GM12878 (cell line): ENCODE measurements at regions not wholly inside any gene's neighbourhood (a gene's known extent, or its start where the extent isn't known, plus 50 kb on each side); places are given as distances from the start of the nearest gene placed in this dataset.

Source experiments
- BMI1 ChIP-seq: fragments of 450-650 bp; IDR thresholded peaks from 2 replicates; pipeline ENCODE4 v1.6.1; 2016; ENCODE audit warnings: mild to moderate bottlenecking, moderate library complexity, borderline replicate concordance
- EZH2 ChIP-seq: IDR thresholded peaks from 2 replicates; pipeline ENCODE4 v1.6.1; 2012; ENCODE audit warnings: low read depth, mild to moderate bottlenecking, control low read depth, inconsistent platforms, low read length, borderline replicate concordance; ENCODE audit not compliant: control insufficient read depth
- FOXM1 ChIP-seq: IDR thresholded peaks from 2 replicates; pipeline ENCODE4 v1.6.1; 2012; ENCODE audit warnings: low read depth, mild to moderate bottlenecking, inconsistent platforms, low read length, moderate library complexity
- MYC ChIP-seq: IDR thresholded peaks from 2 replicates; pipeline ENCODE4 v1.6.1; 2011; ENCODE audit warnings: mild to moderate bottlenecking, low read length, moderate library complexity, inconsistent platforms; ENCODE audit not compliant: insufficient read depth, insufficient replicate concordance, insufficient read length, severe bottlenecking
- NFYB ChIP-seq: IDR thresholded peaks from 2 replicates; pipeline ENCODE4 v1.6.1; 2011; ENCODE audit warnings: low read depth, mild to moderate bottlenecking, low read length, improper control_type of control experiment, moderate library complexity; ENCODE audit not compliant: insufficient read depth
- NR2C2 ChIP-seq: IDR thresholded peaks from 2 replicates; pipeline ENCODE4 v1.6.1; 2011; ENCODE audit warnings: borderline replicate concordance, low read depth; ENCODE audit not compliant: control insufficient read depth, insufficient read length
- TF ChIP-seq, protein P1 (sequence below), 3 experiments: IDR thresholded peaks in 2 of 3; conservative IDR thresholded peaks in 1 of 3; 2 replicates each; pipeline ENCODE4 v1.5.1; 2011; ENCODE audit warnings: low read depth in 3 of 3, low read length in 3 of 3, mild to moderate bottlenecking in 3 of 3, control low read depth in 2 of 3, moderate library complexity in 2 of 3, inconsistent platforms in 1 of 3, mixed read lengths in 1 of 3; ENCODE audit not compliant: control insufficient read depth in 2 of 3, insufficient read depth in 1 of 3; ENCODE audit errors: extremely low read depth in 1 of 3
- TF ChIP-seq, protein P2 (sequence below): fragments of 450-650 bp; IDR thresholded peaks from 2 replicates; pipeline ENCODE4 v1.6.1; 2017; ENCODE audit warnings: mild to moderate bottlenecking
- TF ChIP-seq, protein P3 (sequence below): fragments of 450-650 bp; conservative IDR thresholded peaks from 2 replicates; pipeline ENCODE4 v1.6.1; 2017; ENCODE audit warnings: mild to moderate bottlenecking, moderate library complexity

DNA sequence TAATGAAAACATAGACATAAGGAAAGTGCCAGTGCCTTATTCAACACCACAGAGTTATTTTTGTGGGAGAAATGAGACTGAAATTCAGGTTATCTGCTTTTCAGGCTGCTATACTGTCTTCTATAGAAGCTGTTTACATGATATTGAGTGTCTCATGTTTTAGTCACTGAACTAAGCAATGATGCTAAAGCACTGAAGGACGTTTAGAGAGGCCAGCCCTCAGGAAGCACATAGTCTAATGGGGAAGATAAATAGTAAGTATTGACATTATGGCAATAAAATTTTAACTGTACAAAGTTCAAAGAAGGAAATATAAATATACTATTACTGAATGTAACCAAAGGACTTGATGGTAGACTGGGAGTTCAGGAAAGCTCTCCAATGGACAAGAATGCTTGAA, 186.4 kb upstream of the ZC3H15 start:
- TF ChIP-seq, protein P1, sequence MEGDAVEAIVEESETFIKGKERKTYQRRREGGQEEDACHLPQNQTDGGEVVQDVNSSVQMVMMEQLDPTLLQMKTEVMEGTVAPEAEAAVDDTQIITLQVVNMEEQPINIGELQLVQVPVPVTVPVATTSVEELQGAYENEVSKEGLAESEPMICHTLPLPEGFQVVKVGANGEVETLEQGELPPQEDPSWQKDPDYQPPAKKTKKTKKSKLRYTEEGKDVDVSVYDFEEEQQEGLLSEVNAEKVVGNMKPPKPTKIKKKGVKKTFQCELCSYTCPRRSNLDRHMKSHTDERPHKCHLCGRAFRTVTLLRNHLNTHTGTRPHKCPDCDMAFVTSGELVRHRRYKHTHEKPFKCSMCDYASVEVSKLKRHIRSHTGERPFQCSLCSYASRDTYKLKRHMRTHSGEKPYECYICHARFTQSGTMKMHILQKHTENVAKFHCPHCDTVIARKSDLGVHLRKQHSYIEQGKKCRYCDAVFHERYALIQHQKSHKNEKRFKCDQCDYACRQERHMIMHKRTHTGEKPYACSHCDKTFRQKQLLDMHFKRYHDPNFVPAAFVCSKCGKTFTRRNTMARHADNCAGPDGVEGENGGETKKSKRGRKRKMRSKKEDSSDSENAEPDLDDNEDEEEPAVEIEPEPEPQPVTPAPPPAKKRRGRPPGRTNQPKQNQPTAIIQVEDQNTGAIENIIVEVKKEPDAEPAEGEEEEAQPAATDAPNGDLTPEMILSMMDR (IDR thresholded peaks at IDR 0.05 in 2 of 3, conservative IDR thresholded peaks at IDR 0.05 in 1 of 3; ENCODE audit: control insufficient read depth in 2 of 3, extremely low read depth in 1 of 3, insufficient read depth in 1 of 3, low read depth in 3 of 3, low read length in 3 of 3): no peak
- TF ChIP-seq MYC: no peak
- TF ChIP-seq EZH2: no peak
- TF ChIP-seq NFYB: no peak
- TF ChIP-seq FOXM1: no peak
- TF ChIP-seq BMI1: no peak
- TF ChIP-seq NR2C2: no peak
- TF ChIP-seq, protein P2, sequence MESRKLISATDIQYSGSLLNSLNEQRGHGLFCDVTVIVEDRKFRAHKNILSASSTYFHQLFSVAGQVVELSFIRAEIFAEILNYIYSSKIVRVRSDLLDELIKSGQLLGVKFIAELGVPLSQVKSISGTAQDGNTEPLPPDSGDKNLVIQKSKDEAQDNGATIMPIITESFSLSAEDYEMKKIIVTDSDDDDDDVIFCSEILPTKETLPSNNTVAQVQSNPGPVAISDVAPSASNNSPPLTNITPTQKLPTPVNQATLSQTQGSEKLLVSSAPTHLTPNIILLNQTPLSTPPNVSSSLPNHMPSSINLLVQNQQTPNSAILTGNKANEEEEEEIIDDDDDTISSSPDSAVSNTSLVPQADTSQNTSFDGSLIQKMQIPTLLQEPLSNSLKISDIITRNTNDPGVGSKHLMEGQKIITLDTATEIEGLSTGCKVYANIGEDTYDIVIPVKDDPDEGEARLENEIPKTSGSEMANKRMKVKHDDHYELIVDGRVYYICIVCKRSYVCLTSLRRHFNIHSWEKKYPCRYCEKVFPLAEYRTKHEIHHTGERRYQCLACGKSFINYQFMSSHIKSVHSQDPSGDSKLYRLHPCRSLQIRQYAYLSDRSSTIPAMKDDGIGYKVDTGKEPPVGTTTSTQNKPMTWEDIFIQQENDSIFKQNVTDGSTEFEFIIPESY: no peak
- TF ChIP-seq, protein P3, sequence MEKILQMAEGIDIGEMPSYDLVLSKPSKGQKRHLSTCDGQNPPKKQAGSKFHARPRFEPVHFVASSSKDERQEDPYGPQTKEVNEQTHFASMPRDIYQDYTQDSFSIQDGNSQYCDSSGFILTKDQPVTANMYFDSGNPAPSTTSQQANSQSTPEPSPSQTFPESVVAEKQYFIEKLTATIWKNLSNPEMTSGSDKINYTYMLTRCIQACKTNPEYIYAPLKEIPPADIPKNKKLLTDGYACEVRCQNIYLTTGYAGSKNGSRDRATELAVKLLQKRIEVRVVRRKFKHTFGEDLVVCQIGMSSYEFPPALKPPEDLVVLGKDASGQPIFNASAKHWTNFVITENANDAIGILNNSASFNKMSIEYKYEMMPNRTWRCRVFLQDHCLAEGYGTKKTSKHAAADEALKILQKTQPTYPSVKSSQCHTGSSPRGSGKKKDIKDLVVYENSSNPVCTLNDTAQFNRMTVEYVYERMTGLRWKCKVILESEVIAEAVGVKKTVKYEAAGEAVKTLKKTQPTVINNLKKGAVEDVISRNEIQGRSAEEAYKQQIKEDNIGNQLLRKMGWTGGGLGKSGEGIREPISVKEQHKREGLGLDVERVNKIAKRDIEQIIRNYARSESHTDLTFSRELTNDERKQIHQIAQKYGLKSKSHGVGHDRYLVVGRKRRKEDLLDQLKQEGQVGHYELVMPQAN: no peak
